ENCODE measurements at regions not wholly inside any gene's neighbourhood (a gene's known extent, or its start where the extent isn't known, plus 50 kb on each side); places are given as distances from the start of the nearest gene placed in this dataset.

DNA sequence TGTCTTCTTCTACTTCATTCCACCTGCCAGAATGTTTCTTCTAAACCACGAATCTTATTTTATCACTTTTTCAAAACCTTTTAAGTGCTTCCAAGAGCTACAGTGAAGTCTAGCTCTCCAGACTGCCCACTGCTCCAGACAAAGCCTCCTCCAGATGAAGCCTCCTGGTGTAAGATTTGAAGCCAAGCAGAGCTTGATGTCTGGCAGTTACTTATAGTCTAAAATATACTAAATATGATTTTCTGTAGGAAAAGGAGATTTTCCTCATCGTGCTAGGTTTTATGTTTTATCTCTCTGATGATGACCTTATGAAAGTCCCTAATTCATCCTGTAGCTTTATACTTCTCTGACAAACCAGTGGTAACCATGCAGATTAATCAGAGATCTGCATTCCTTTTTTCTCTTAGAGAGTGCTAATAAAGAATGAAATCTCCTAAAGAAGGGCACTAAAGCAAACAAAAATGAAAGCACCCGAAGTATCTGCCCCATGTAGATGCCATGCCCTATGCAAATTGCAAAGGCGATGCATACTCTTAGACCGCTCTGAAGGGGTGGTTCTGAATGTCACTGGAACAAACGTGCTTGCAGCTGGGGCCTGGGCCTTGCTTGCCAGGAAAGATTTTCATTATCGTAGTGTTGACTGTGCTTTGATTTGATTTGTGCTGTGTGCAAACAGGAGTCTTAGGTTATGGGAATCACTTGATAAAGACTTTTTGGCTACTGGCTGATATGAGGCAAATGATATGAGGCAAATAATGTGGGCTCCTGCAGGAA lies 314.2 kb downstream of the PID1 start:
- Mint-ChIP-seq H3K27me3 (ENCODE audit: insufficient read depth) (no peaks in the 10 kb centered on the region), H3K9me3 (no peaks in the 10 kb centered on the region), H3K4me1 (ENCODE audit: low read depth) (no peaks in the 10 kb centered on the region), H3K4me3 (no peak overlapping the region), H3K27ac (no peak overlapping the region), H3K36me3 (ENCODE audit: low read depth) (no peaks in the 10 kb centered on the region)
- TF ChIP-seq, protein P1, sequence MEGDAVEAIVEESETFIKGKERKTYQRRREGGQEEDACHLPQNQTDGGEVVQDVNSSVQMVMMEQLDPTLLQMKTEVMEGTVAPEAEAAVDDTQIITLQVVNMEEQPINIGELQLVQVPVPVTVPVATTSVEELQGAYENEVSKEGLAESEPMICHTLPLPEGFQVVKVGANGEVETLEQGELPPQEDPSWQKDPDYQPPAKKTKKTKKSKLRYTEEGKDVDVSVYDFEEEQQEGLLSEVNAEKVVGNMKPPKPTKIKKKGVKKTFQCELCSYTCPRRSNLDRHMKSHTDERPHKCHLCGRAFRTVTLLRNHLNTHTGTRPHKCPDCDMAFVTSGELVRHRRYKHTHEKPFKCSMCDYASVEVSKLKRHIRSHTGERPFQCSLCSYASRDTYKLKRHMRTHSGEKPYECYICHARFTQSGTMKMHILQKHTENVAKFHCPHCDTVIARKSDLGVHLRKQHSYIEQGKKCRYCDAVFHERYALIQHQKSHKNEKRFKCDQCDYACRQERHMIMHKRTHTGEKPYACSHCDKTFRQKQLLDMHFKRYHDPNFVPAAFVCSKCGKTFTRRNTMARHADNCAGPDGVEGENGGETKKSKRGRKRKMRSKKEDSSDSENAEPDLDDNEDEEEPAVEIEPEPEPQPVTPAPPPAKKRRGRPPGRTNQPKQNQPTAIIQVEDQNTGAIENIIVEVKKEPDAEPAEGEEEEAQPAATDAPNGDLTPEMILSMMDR (IDR thresholded peaks at IDR 0.05): no peak
- no peak for DNase-seq

DNA sequence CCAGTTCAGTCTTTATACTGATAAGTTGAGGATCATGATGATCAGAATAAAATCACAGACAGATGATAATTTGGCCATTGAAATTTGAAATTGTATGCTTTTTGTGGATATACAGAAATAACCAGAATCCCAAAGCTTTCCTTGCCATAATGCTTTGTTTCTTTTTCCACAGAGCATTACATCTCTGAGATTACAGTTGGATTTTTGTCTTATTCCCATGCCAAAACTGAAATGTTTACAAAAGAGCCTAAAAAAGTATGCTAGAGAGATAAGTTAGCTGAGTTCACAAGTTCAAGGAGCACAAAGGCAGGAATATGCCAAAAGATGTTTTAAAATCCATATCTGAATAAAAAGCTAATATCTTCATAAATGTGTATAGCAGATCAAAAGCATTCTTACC lies 321.3 kb downstream of the PID1 start:
- Mint-ChIP-seq H3K27ac (no peak overlapping the region), H3K4me1 (ENCODE audit: low read depth) (no peaks in the 10 kb centered on the region), H3K27me3 (ENCODE audit: insufficient read depth) (no peaks in the 10 kb centered on the region), H3K9me3 (peaks cover 6% of the 10 kb centered on the region; the same call in 1 of the 2 replicates), H3K4me3 (no peak overlapping the region), H3K36me3 (ENCODE audit: low read depth) (no peaks in the 10 kb centered on the region)
- no peak for DNase-seq
- TF ChIP-seq, protein P1 (IDR thresholded peaks at IDR 0.05): no peak

DNA sequence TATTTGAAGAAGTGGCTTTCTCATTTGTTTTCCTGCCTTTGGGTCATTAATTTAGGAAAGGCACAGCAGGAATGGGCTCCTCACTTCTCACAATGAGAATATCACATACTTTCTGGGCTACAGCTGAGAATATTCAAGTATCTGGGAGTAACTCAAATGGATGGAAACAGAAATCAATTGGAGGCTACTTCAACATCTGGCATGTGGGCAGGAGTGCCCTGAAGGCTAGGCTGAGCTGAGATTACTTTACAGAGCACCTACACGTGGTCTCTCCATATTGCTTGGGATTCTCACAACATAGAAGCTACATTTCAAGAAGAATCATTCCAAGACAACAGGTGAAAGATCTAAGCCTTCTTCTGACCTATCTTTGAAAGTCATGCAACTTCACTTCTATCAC lies 325.4 kb downstream of the PID1 start:
- peaks cover 6% of the 10 kb centered on the region; the same call in 1 of the 2 replicates for H3K9me3 Mint-ChIP-seq
- H3K27me3 Mint-ChIP-seq (ENCODE audit: insufficient read depth): no peaks in the 10 kb centered on the region
- H3K36me3 Mint-ChIP-seq (ENCODE audit: low read depth): peaks cover 5% of the 10 kb centered on the region; the same call in 1 of the 2 replicates
- H3K27ac Mint-ChIP-seq: no peak overlapping the region
- peaks cover 7% of the 10 kb centered on the region; the same call in 1 of the 2 replicates for H3K4me1 Mint-ChIP-seq (ENCODE audit: low read depth)
- TF ChIP-seq, protein P1 (IDR thresholded peaks at IDR 0.05): no peak
- DNase-seq: no peak
- no peak overlapping the region for H3K4me3 Mint-ChIP-seq

DNA sequence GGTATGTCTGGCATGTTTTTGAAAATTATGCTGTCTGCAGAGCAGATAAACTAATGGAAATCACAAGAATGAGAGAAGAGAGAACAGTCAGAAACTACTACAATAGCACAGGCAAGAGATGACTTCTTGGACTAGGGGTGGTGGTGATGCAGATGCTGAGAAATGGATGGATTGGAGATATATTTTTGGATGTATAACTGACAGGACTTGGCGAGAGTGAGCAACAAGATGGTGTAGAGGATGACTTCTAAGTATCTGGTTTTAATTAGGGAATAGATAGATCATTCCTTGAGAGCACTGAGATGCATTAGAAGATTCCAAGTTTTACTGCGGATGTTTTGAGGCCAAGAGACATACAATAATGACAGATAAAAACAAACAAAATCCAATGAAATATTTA lies 328.2 kb downstream of the PID1 start:
- Mint-ChIP-seq H3K4me3 (no peak overlapping the region), H3K9me3 (peaks cover 6% of the 10 kb centered on the region; the same call in 1 of the 2 replicates), H3K4me1 (ENCODE audit: low read depth) (peaks cover 18% of the 10 kb centered on the region), H3K27ac (no peak overlapping the region), H3K27me3 (ENCODE audit: insufficient read depth) (no peaks in the 10 kb centered on the region), H3K36me3 (ENCODE audit: low read depth) (peaks cover 5% of the 10 kb centered on the region; the same call in 1 of the 2 replicates)
- DNase-seq: no peak
- TF ChIP-seq, protein P1 (IDR thresholded peaks at IDR 0.05): no peak

DNA sequence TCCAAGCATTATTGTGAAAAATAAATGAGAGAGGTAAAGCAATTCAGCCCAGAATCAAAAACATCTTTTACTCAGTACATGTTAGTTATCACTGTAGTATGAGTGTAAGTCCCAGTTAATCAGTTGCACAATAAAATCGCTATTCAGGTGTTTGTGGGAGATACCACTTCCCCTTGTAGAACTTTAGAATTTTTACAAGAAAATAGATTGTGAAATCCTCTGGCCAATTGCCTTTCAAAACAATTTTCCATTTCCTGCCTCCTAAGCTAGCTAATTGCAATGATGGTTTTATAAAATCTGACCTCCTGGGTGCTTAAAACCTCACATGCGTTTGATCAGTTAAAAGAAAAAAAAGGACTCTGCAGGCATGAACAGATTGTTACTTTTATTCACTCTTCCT lies 332.5 kb downstream of the PID1 start:
- TF ChIP-seq, protein P1 (IDR thresholded peaks at IDR 0.05): no peak
- DNase-seq: peak; percentile 35
- H3K36me3 Mint-ChIP-seq (ENCODE audit: low read depth): peaks cover 18% of the 10 kb centered on the region
- H3K4me1 Mint-ChIP-seq (ENCODE audit: low read depth): peaks cover 18% of the 10 kb centered on the region
- H3K27ac Mint-ChIP-seq: no peak overlapping the region
- no peak overlapping the region for H3K4me3 Mint-ChIP-seq
- peaks cover 6% of the 10 kb centered on the region for H3K9me3 Mint-ChIP-seq
- H3K27me3 Mint-ChIP-seq (ENCODE audit: insufficient read depth): no peaks in the 10 kb centered on the region
